ENCODE measurements at regions not wholly inside any gene's neighbourhood (a gene's known extent, or its start where the extent isn't known, plus 50 kb on each side); places are given as distances from the start of the nearest gene placed in this dataset.

DNA sequence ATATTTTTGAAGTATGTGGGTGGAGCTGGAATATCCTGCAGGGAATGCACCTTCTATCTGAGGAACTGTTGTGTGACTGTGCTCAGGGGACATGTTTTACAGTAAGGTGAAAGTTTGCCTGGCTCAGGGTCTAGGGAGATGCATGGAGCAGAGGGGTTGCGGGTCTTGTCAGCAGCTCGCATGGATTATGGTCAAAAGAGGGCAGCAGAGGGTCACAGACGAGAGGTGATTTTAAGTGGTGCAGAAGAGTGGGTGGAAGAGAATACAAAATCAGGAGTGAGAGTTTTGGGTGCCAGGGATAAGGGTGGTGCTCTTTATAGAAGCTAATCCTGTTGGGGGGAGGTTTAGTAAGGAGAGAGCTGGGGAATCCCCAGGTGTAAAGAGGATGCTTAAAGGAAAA is 53.5 kb upstream of the GRIN3A start:
- no peaks in the 10 kb centered on the region for H3K36me3 ChIP-seq
- peaks cover 0 to 4% (median 0%) of the 10 kb centered on the region in 7 donors for H3K27me3 ChIP-seq
- no peak overlapping the region for H3K4me3 ChIP-seq
- intact Hi-C loops (cut with DNase I) = no loop called here
- no peak overlapping the region for H3K27ac ChIP-seq
- no peak for ATAC-seq
- WGBS, 2 donors = 7 to 10% methylated on average over 3 of the region's 3 CpGs
- H3K4me1 ChIP-seq = no peaks in the 10 kb centered on the region
- H3K9me3 ChIP-seq = peaks cover 0 to 8% (median 0%) of the 10 kb centered on the region in 11 donors
- DNase-seq = no peak
- TF ChIP-seq, protein P1, sequence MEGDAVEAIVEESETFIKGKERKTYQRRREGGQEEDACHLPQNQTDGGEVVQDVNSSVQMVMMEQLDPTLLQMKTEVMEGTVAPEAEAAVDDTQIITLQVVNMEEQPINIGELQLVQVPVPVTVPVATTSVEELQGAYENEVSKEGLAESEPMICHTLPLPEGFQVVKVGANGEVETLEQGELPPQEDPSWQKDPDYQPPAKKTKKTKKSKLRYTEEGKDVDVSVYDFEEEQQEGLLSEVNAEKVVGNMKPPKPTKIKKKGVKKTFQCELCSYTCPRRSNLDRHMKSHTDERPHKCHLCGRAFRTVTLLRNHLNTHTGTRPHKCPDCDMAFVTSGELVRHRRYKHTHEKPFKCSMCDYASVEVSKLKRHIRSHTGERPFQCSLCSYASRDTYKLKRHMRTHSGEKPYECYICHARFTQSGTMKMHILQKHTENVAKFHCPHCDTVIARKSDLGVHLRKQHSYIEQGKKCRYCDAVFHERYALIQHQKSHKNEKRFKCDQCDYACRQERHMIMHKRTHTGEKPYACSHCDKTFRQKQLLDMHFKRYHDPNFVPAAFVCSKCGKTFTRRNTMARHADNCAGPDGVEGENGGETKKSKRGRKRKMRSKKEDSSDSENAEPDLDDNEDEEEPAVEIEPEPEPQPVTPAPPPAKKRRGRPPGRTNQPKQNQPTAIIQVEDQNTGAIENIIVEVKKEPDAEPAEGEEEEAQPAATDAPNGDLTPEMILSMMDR (IDR thresholded peaks at IDR 0.05) = peak in 5 of 9 donors; percentile 22 to 42 (median 31)

GRCh38 chr9:101791533-101791932 is 53.1 kb upstream of the GRIN3A start:
- Histone ChIP-seq H3K4me1 (no peaks in the 10 kb centered on the region), H3K27ac (no peak overlapping the region), H3K4me3 (no peak overlapping the region), H3K27me3 (peaks cover 0 to 4% (median 0%) of the 10 kb centered on the region in 7 donors), H3K36me3 (no peaks in the 10 kb centered on the region), H3K9me3 (peaks cover 0 to 8% (median 0%) of the 10 kb centered on the region in 11 donors)
- TF ChIP-seq, protein P1 (IDR thresholded peaks at IDR 0.05) = no peak
- 67 to 76% methylated on average over 6 of the region's 6 CpGs for WGBS, 2 donors
- intact Hi-C loops (cut with DNase I) = no loop called here
- ATAC-seq (no peak), DNase-seq (no peak)
